Mesothelial cell of epicardium (in vitro differentiated cells): ENCODE measurements at regions not wholly inside any gene's neighbourhood (a gene's known extent, or its start where the extent isn't known, plus 50 kb on each side); places are given as distances from the start of the nearest gene placed in this dataset.

ENCODE experiments used
- DNase-seq, 2 experiments: peaks; one replicate each; pipeline ENCODE4 v3.0.0; 2021; ENCODE audit warnings: low spot score in 2 of 2; ENCODE audit not compliant: unreplicated experiment in 2 of 2
- H3K27ac Mint-ChIP-seq: 2 replicates; pipeline ENCODE4 v1.8.0; 2021; ENCODE audit warnings: mixed read lengths
- H3K27me3 Mint-ChIP-seq: 2 replicates; pipeline ENCODE4 v1.8.0; 2021; ENCODE audit warnings: low read depth, mixed read lengths
- H3K36me3 Mint-ChIP-seq: 2 replicates; pipeline ENCODE4 v1.8.0; 2021; ENCODE audit warnings: mixed read lengths
- H3K4me1 Mint-ChIP-seq: 2 replicates; pipeline ENCODE4 v1.8.0; 2021; ENCODE audit warnings: mixed read lengths
- H3K4me3 Mint-ChIP-seq: 2 replicates; pipeline ENCODE4 v1.8.0; 2021; ENCODE audit warnings: mild to moderate bottlenecking, moderate library complexity, mixed read lengths
- H3K9me3 Mint-ChIP-seq: 2 replicates; pipeline ENCODE4 v1.8.0; 2021; ENCODE audit warnings: mixed read lengths
- TF ChIP-seq, protein P1 (sequence below): fragments of 200-600 bp; sonication (generic); IDR thresholded peaks from one replicate; pipeline ENCODE4 v1.5.0; 2021; ENCODE audit warnings: antibody characterized with exemption; ENCODE audit not compliant: unreplicated experiment

DNA sequence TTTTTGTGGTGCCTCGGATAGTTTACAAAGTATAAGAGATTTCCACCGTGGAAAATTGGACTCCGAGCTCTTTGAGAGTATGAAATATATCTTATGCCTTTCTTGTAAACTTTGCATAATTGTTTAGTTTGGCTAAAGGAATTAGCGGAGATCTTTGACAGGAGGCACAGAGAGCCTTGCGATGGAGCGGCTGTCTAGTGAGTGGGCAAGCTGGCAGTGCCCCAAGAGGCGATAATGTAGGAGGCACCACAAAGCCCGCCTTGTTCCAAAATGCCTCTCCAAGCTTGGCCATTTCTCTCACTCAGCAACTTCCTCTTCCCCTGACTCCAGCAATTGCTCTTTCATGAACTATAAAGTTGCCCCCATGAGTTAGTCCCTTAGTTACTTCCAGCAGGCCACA lies 270.1 kb upstream of the PRICKLE1 start:
- DNase-seq: no peak

GRCh38 chr12:42857106-42857505 lies 267.6 kb upstream of the PRICKLE1 start:
- DNase-seq: no peak
- Mint-ChIP-seq H3K36me3 (no peaks in the 10 kb centered on the region), H3K4me1 (peaks cover 32% of the 10 kb centered on the region), H3K27me3 (no peaks in the 10 kb centered on the region), H3K4me3 (no peak overlapping the region), H3K9me3 (peaks cover 3% of the 10 kb centered on the region), H3K27ac (no peak overlapping the region)
- TF ChIP-seq, protein P1, sequence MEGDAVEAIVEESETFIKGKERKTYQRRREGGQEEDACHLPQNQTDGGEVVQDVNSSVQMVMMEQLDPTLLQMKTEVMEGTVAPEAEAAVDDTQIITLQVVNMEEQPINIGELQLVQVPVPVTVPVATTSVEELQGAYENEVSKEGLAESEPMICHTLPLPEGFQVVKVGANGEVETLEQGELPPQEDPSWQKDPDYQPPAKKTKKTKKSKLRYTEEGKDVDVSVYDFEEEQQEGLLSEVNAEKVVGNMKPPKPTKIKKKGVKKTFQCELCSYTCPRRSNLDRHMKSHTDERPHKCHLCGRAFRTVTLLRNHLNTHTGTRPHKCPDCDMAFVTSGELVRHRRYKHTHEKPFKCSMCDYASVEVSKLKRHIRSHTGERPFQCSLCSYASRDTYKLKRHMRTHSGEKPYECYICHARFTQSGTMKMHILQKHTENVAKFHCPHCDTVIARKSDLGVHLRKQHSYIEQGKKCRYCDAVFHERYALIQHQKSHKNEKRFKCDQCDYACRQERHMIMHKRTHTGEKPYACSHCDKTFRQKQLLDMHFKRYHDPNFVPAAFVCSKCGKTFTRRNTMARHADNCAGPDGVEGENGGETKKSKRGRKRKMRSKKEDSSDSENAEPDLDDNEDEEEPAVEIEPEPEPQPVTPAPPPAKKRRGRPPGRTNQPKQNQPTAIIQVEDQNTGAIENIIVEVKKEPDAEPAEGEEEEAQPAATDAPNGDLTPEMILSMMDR: no peak

More for the DNA sequence above, 270.1 kb upstream of the PRICKLE1 start:
- Mint-ChIP-seq H3K27ac (peak overlapping the region; percentile 20), H3K4me1 (peaks cover 32% of the 10 kb centered on the region), H3K9me3 (no peaks in the 10 kb centered on the region), H3K36me3 (no peaks in the 10 kb centered on the region), H3K27me3 (no peaks in the 10 kb centered on the region), H3K4me3 (no peak overlapping the region)
- TF ChIP-seq, protein P1: no peak

DNA sequence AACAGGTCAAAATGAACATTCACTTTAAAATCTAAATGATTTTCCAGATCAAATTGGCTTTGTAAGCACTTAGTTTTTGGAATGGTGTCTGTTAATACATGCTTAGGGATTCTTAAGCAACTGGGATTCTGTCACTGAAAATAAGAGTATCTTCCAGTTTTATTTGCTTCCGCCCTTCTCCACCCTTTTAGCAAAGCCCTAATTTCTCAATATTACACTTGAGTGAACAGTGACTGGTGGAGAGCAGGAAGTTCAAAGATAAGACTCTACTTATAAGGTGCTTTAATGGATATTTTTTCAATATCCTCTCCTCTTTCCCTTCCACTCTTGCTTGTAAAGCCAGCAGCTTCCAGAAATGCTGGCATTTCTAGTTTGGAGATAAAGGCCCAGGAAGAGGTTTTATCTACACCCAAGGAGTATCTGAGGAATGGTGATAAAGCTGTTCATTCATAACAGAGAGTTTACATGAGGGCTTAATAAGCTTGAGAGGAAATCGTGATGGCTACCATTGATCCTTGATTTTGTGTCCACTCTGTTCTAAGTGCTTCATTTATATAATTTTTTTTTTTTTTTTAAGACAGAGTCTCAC lies 265.9 kb upstream of the PRICKLE1 start:
- no peak for DNase-seq
- TF ChIP-seq, protein P1: no peak
- Mint-ChIP-seq H3K36me3 (no peaks in the 10 kb centered on the region), H3K27me3 (no peaks in the 10 kb centered on the region), H3K9me3 (peaks cover 3% of the 10 kb centered on the region), H3K4me3 (no peak overlapping the region), H3K4me1 (peaks cover 35% of the 10 kb centered on the region), H3K27ac (no peak overlapping the region)

GRCh38 chr12:42854826-42855225 lies 265.3 kb upstream of the PRICKLE1 start:
- TF ChIP-seq, protein P1: no peak
- no peak overlapping the region for H3K27ac Mint-ChIP-seq
- no peak for DNase-seq
- peaks cover 38% of the 10 kb centered on the region for H3K4me1 Mint-ChIP-seq
- no peak overlapping the region for H3K4me3 Mint-ChIP-seq
- peaks cover 3% of the 10 kb centered on the region for H3K9me3 Mint-ChIP-seq
- H3K27me3 Mint-ChIP-seq: no peaks in the 10 kb centered on the region
- no peaks in the 10 kb centered on the region for H3K36me3 Mint-ChIP-seq

GRCh38 chr12:42854208-42854607 lies 264.7 kb upstream of the PRICKLE1 start:
- H3K27me3 Mint-ChIP-seq: no peaks in the 10 kb centered on the region
- no peak for DNase-seq
- H3K27ac Mint-ChIP-seq: no peak overlapping the region
- H3K4me1 Mint-ChIP-seq: peaks cover 36% of the 10 kb centered on the region
- H3K9me3 Mint-ChIP-seq: peaks cover 3% of the 10 kb centered on the region
- TF ChIP-seq, protein P1: no peak
- no peak overlapping the region for H3K4me3 Mint-ChIP-seq
- no peaks in the 10 kb centered on the region for H3K36me3 Mint-ChIP-seq
